Kidney (tissue), 13 donors: ENCODE measurements at regions not wholly inside any gene's neighbourhood (a gene's known extent, or its start where the extent isn't known, plus 50 kb on each side); places are given as distances from the start of the nearest gene placed in this dataset.

Experiments used
- DNase-seq, 5 donors: peaks; one replicate each; pipeline ENCODE4 v3.0.0-alpha.2; 2013 to 2020
- FAIRE-seq: peaks from 2 replicates; lab custom pipeline; 2012; peaks lifted over from hg19 to GRCh38; lab: Jason Lieb, UNC
- H3K27ac ChIP-seq, 2 donors: one replicate each; pipeline ENCODE4 v1.7.0; 2013; ENCODE audit warnings: low read depth in 2 of 2, low read length in 2 of 2, inconsistent platforms in 1 of 2
- H3K27me3 ChIP-seq: one replicate; pipeline ENCODE4 v1.7.1; 2013; ENCODE audit warnings: low read length, inconsistent platforms; ENCODE audit not compliant: control insufficient read depth, insufficient read depth
- H3K36me3 ChIP-seq, 3 donors: one replicate each; pipeline versions ENCODE4 v1.7.0 to v1.7.1; 2013; ENCODE audit warnings: low read length in 3 of 3, control low read depth in 1 of 3, inconsistent platforms in 1 of 3; ENCODE audit not compliant: insufficient read depth in 3 of 3, control insufficient read depth in 2 of 3
- H3K4me1 ChIP-seq, 3 donors: one replicate each; pipeline versions ENCODE4 v1.7.0 to v1.7.1; 2013; ENCODE audit warnings: low read length in 3 of 3, inconsistent platforms in 1 of 3, low read depth in 1 of 3; ENCODE audit not compliant: control insufficient read depth in 2 of 3, insufficient read depth in 2 of 3
- H3K4me3 ChIP-seq, 3 donors: one replicate each; pipeline versions ENCODE4 v1.7.0 to v1.8.1; 2013; ENCODE audit warnings: low read length in 3 of 3, control low read depth in 1 of 3, inconsistent platforms in 1 of 3
- H3K9ac ChIP-seq, 3 donors: one replicate each; pipeline versions ENCODE4 v1.7.0 to v1.7.1; 2013; ENCODE audit warnings: low read length in 3 of 3, control low read depth in 1 of 3, inconsistent platforms in 1 of 3
- H3K9me3 ChIP-seq, 3 donors: one replicate each; pipeline versions ENCODE4 v1.7.0 to v1.7.1; 2013; ENCODE audit warnings: low read length in 3 of 3, control low read depth in 1 of 3, inconsistent platforms in 1 of 3; ENCODE audit not compliant: control insufficient read depth in 2 of 3, insufficient read depth in 1 of 3
- CTCF ChIP-seq: IDR thresholded peaks from 3 replicates; pipeline ENCODE4 v1.5.1; 2012; ENCODE audit warnings: mild to moderate bottlenecking, moderate library complexity, borderline replicate concordance; ENCODE audit not compliant: insufficient read depth; ENCODE audit errors: extremely low read depth
- intact Hi-C: fragments of 100-400 bp; cut with DNase I; formaldehyde crosslinking; loops from one replicate; pipeline ENCODE4 v1.11.1; 2022
- donor health status: control.
- donor health status: control.
- donor health status: control.
- donor health status: control.
- donor health status: control.
- donor health status: DM: yes; HTN: yes; CAD: no.
- donor health status: Normal renal cell carcinoma (clear cell type).

DNA sequence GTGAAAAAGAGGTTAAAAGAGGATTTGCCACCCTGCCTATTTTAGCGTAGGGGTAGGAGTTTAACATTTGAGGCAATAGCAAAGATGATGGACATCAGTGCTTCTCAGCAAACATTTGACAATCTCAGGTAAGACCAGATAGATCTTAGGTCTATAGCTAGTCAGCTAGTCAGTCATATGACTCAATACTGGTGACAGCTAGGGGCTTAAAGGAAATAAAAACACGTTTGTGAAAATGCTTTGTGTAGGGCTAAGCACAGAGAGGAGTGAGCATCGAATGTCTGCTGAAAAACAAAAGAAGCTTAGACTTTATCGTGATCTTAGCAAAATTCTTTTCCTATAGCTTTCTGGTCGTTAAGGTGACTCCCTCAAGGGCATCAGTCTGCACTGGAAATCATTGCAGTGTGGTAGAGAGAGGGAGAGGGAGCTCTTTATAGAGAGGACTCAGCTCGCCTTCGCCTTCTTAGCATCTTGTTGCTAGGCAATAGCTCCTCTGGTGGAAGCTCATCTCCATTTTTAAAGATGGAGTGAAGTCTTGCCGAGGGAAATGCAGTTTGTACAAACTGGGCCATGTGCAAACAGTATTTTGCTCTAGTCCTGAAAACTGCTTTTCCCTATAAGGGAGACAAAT is 62.8 kb upstream of the SLC38A11 start:
- intact Hi-C loops, result loop anchor here (10.0 kb wide), 1 partner anchor 187 kb away; the partner anchor contains the start of gene SCN3A
- peaks cover 2% of the 10 kb centered on the region for H3K27me3 ChIP-seq
- TF ChIP-seq CTCF, result no peak
- no peak overlapping the region for H3K9ac ChIP-seq
- H3K4me1 ChIP-seq, result no peaks in the 10 kb centered on the region
- H3K36me3 ChIP-seq, result no peaks in the 10 kb centered on the region
- FAIRE-seq, result no peak
- no peaks in the 10 kb centered on the region for H3K9me3 ChIP-seq
- no peak overlapping the region for H3K4me3 ChIP-seq
- no peak overlapping the region for H3K27ac ChIP-seq
- DNase-seq, result peak in 2 of 5 donors; percentile 1 to 3

- H3K9ac ChIP-seq, result no peak overlapping the region
- FAIRE-seq (no peak), DNase-seq (peak in 3 of 5 donors; percentile 21 to 54 (median 53))
- H3K4me1 ChIP-seq, result no peaks in the 10 kb centered on the region
- no peak overlapping the region for H3K27ac ChIP-seq
- intact Hi-C loops, result loop anchor here (10.0 kb wide), 1 partner anchor 188 kb away; the partner anchor contains the start of gene SCN3A
- TF ChIP-seq CTCF, result peak; percentile 55
- peaks cover 2% of the 10 kb centered on the region for H3K27me3 ChIP-seq
- no peak overlapping the region for H3K4me3 ChIP-seq
- H3K9me3 ChIP-seq, result no peaks in the 10 kb centered on the region
- H3K36me3 ChIP-seq, result no peaks in the 10 kb centered on the region
These were observed 61.6 kb upstream of the SLC38A11 start for GRCh38 chr2:165016772-165017411.

DNA sequence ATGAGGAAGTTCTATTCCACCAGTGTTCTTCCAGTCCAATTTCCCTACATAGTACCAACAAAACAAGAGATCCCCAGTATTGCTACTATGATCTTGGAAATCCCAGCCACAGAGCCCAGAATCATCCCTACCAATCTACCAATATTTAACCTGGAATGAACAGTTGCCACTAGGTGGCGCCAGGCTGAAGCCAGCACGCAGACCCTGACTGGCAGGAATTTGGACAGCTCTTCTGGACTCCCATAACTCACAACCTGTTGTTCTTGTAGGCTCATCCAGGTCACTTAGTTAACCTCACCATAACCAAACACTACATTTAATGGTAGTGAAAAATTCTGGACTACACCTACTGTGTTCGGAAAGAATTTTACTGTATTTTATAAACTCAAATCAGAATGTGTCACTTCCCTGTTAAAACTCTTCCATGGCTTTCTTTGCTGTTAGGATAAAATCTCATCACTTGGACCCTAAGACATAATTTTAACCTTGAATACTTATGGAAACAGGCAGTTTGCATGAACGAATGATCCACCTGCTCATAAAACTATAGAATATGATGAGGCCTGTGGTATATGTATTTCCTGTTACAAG is 59.8 kb upstream of the SLC38A11 start:
- H3K36me3 ChIP-seq, result no peaks in the 10 kb centered on the region
- no peaks in the 10 kb centered on the region for H3K4me1 ChIP-seq
- FAIRE-seq (peak; percentile 13), DNase-seq (peak; percentile 55 to 82 (median 70))
- no peak overlapping the region for H3K9ac ChIP-seq
- no peak overlapping the region for H3K4me3 ChIP-seq
- H3K27me3 ChIP-seq, result peaks cover 2% of the 10 kb centered on the region
- no peak overlapping the region for H3K27ac ChIP-seq
- H3K9me3 ChIP-seq, result no peaks in the 10 kb centered on the region
- TF ChIP-seq CTCF, result peak; percentile 81
- intact Hi-C loops, result loop anchor here (10.0 kb wide), 1 partner anchor 190 kb away; the partner anchor contains the start of gene SCN3A
